HL-60 (cell line): ENCODE measurements at regions not wholly inside any gene's neighbourhood (a gene's known extent, or its start where the extent isn't known, plus 50 kb on each side); places are given as distances from the start of the nearest gene placed in this dataset.

Experiments used
- DNase-seq, 2 experiments: peaks; one replicate each; pipeline ENCODE4 v3.0.0-alpha.2; 2010 to 2020; ENCODE audit warnings: low read depth in 1 of 2, low spot score in 1 of 2
- H3K27ac ChIP-seq: fragments of 250-450 bp; sonication (Bioruptor Pico); replicated peaks from 2 replicates; pipeline ENCODE4 v1.5.1; 2020; ENCODE audit warnings: mild to moderate bottlenecking, moderate library complexity
- H3K27me3 ChIP-seq: fragments of 250-450 bp; sonication (Bioruptor Pico); 2 replicates; pipeline ENCODE4 v1.5.1; 2021; ENCODE audit warnings: mild to moderate bottlenecking, moderate library complexity; ENCODE audit not compliant: insufficient read depth, poor library complexity, severe bottlenecking
- H3K4me3 ChIP-seq: replicated peaks from 2 replicates; pipeline ENCODE4 v1.5.1; 2011; ENCODE audit warnings: mild to moderate bottlenecking, control low read depth, low read length; ENCODE audit not compliant: insufficient read depth
- GABPA ChIP-seq: IDR thresholded peaks from 2 replicates; pipeline ENCODE4 v1.6.1; 2012; ENCODE audit warnings: low read depth
- POLR2AphosphoS5 ChIP-seq: IDR thresholded peaks from 2 replicates; pipeline ENCODE4 v1.6.1; 2012; ENCODE audit warnings: low read depth
- SPI1 ChIP-seq: IDR thresholded peaks from 2 replicates; pipeline ENCODE4 v1.6.1; 2012; ENCODE audit warnings: low read depth, mild to moderate bottlenecking, borderline replicate concordance
- TF ChIP-seq, protein P1 (sequence below): IDR thresholded peaks from 2 replicates; pipeline ENCODE4 v1.6.1; 2012; ENCODE audit warnings: low read depth; ENCODE audit not compliant: insufficient replicate concordance
- TF ChIP-seq, protein P2 (sequence below): IDR thresholded peaks from one replicate; pipeline ENCODE4 v1.5.1; 2011; ENCODE audit warnings: low read length, control low read depth, inconsistent platforms; ENCODE audit not compliant: insufficient read depth

DNA sequence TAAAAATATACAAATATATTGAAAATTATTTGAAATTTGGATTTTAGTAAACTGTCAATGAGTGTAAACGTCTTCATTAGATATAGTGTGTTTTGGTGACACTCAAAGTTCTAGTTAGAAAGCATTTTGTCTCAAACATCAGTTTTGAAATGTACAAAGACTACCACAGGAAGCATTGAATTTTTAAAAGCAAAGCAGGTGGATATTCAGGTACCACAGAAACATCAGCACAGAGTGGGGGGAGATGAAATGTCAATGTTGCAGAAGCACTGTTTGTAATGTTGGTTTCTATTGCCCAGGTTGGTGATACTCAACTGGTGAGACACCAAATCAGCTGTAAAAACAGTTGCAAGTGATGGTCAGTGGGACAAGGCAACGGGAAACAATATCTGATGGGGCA is 136.5 kb upstream of the ITGA4 start:
- TF ChIP-seq, protein P1, sequence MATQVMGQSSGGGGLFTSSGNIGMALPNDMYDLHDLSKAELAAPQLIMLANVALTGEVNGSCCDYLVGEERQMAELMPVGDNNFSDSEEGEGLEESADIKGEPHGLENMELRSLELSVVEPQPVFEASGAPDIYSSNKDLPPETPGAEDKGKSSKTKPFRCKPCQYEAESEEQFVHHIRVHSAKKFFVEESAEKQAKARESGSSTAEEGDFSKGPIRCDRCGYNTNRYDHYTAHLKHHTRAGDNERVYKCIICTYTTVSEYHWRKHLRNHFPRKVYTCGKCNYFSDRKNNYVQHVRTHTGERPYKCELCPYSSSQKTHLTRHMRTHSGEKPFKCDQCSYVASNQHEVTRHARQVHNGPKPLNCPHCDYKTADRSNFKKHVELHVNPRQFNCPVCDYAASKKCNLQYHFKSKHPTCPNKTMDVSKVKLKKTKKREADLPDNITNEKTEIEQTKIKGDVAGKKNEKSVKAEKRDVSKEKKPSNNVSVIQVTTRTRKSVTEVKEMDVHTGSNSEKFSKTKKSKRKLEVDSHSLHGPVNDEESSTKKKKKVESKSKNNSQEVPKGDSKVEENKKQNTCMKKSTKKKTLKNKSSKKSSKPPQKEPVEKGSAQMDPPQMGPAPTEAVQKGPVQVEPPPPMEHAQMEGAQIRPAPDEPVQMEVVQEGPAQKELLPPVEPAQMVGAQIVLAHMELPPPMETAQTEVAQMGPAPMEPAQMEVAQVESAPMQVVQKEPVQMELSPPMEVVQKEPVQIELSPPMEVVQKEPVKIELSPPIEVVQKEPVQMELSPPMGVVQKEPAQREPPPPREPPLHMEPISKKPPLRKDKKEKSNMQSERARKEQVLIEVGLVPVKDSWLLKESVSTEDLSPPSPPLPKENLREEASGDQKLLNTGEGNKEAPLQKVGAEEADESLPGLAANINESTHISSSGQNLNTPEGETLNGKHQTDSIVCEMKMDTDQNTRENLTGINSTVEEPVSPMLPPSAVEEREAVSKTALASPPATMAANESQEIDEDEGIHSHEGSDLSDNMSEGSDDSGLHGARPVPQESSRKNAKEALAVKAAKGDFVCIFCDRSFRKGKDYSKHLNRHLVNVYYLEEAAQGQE = no peak
- TF ChIP-seq GABPA (no peak), SPI1 (no peak), POLR2AphosphoS5 (no peak)
- TF ChIP-seq, protein P2, sequence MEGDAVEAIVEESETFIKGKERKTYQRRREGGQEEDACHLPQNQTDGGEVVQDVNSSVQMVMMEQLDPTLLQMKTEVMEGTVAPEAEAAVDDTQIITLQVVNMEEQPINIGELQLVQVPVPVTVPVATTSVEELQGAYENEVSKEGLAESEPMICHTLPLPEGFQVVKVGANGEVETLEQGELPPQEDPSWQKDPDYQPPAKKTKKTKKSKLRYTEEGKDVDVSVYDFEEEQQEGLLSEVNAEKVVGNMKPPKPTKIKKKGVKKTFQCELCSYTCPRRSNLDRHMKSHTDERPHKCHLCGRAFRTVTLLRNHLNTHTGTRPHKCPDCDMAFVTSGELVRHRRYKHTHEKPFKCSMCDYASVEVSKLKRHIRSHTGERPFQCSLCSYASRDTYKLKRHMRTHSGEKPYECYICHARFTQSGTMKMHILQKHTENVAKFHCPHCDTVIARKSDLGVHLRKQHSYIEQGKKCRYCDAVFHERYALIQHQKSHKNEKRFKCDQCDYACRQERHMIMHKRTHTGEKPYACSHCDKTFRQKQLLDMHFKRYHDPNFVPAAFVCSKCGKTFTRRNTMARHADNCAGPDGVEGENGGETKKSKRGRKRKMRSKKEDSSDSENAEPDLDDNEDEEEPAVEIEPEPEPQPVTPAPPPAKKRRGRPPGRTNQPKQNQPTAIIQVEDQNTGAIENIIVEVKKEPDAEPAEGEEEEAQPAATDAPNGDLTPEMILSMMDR = no peak
- Histone ChIP-seq H3K4me3 (no peak overlapping the region), H3K27me3 (no peaks in the 10 kb centered on the region), H3K27ac (no peak overlapping the region)
- no peak for DNase-seq

DNA sequence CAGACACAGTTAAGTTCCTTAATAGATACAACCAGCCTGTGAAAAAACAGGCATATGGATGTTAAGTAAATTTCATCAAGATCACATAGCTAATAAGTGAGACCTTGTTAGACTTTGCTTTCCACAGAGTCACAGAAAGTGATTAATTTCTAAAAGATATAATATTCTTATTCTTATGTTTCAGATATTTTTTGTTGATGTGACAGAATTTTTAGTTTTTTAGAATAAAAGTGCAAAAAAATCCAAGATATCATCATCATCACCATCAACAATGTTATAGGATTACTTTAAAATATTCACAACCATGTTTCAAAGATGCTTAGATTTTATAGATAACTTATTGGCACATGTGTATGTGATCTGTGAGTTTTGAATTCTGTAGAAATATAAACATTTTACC is 132.3 kb upstream of the ITGA4 start:
- Histone ChIP-seq H3K27me3 (no peaks in the 10 kb centered on the region), H3K27ac (no peak overlapping the region), H3K4me3 (no peak overlapping the region)
- TF ChIP-seq SPI1 = no peak
- TF ChIP-seq, protein P1 = no peak
- TF ChIP-seq GABPA = no peak
- TF ChIP-seq, protein P2 = no peak
- no peak for TF ChIP-seq POLR2AphosphoS5
- no peak for DNase-seq

DNA sequence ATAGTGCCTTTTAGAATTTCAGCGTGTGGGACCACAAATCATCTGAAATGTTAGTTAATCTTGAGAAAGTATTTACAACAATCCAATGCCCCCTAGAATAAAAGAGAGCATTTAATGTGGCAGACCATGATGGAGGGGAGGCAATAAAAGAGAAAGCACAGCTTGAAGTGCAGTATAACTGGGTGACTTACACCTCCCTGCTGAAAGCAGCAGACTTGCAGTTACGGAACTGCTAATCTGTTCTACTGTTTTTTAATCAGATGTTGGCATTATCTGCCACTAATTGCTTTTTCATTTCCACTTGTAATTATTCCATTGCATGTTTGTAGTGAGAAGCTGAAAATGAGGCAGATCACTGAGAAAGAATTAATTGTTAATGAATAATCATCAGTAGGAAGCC is 130.5 kb upstream of the ITGA4 start:
- TF ChIP-seq GABPA (no peak), SPI1 (no peak), POLR2AphosphoS5 (no peak)
- TF ChIP-seq, protein P2 = no peak
- TF ChIP-seq, protein P1 = no peak
- Histone ChIP-seq H3K27me3 (no peaks in the 10 kb centered on the region), H3K27ac (no peak overlapping the region), H3K4me3 (no peak overlapping the region)
- DNase-seq = no peak
